ENCODE measurements at regions not wholly inside any gene's neighbourhood (a gene's known extent, or its start where the extent isn't known, plus 50 kb on each side); places are given as distances from the start of the nearest gene placed in this dataset.

- ChIA-PET CTCF (ENCODE audit: low intra/inter-chr PET ratio, low total read pairs) (no interaction called here), POLR2A (no interaction called here)
- H3K36me3 ChIP-seq (replicated peaks in 1 of 2; ENCODE audit: control insufficient read depth in 1 of 2, insufficient read depth in 2 of 2, low read length in 2 of 2) = no peaks in the 10 kb centered on the region
- no peak for TF ChIP-seq ZKSCAN1 (IDR thresholded peaks at IDR 0.05; ENCODE audit: low read length)
- TF ChIP-seq ZNF691 (CRISPR knock-in tag; IDR thresholded peaks at IDR 0.05; ENCODE audit: borderline replicate concordance, low read depth) = no peak
- no peak for TF ChIP-seq HOXA3 (CRISPR knock-in tag; IDR thresholded peaks at IDR 0.05)
- no peak for TF ChIP-seq ZNF724P (CRISPR knock-in tag; IDR thresholded peaks at IDR 0.05; ENCODE audit: borderline replicate concordance)
- TF ChIP-seq SMAD3 (CRISPR knock-in tag; IDR thresholded peaks at IDR 0.05) = no peak
- no peak for TF ChIP-seq PAF1 (CRISPR knock-in tag; IDR thresholded peaks at IDR 0.05)
- TF ChIP-seq HMG20B (CRISPR knock-in tag; conservative IDR thresholded peaks at IDR 0.05) = no peak
- TF ChIP-seq CERS6 (CRISPR knock-in tag; IDR thresholded peaks at IDR 0.05) = no peak
- TF ChIP-seq ZFP36L2 (CRISPR knock-in tag; IDR thresholded peaks at IDR 0.05) = no peak
- TF ChIP-seq ESRRA (CRISPR knock-in tag; IDR thresholded peaks at IDR 0.05; ENCODE audit: low read depth) = no peak
- no peak for TF ChIP-seq JUNB (CRISPR knock-in tag; IDR thresholded peaks at IDR 0.05; ENCODE audit: borderline replicate concordance)
- no peak for TF ChIP-seq ZNF549 (CRISPR knock-in tag; IDR thresholded peaks at IDR 0.05)
- no peak for TF ChIP-seq ZNF484 (CRISPR knock-in tag; IDR thresholded peaks at IDR 0.05; ENCODE audit: borderline replicate concordance, low read depth)
- TF ChIP-seq GLMP (CRISPR knock-in tag; IDR thresholded peaks at IDR 0.05; ENCODE audit: borderline replicate concordance) = no peak
- H3K4me1 ChIP-seq (ENCODE audit: insufficient read depth, low read length) = no peaks in the 10 kb centered on the region
- 0% methylated on average over 1 of the region's 2 CpGs for WGBS (ENCODE audit: low lambda C conversion rate)
- FAIRE-seq = no peak
- in situ Hi-C loops (cut with HindIII; ENCODE audit: extremely low pct_ligation_motif_present, low pct_unique_long_range_greater_than_20kb) = no loop called here
- H3K9me3 ChIP-seq (ENCODE audit: low read length) = peaks cover 54% of the 10 kb centered on the region
- no peak for ATAC-seq
- H4K20me1 ChIP-seq (ENCODE audit: insufficient read depth, low read length) = no peaks in the 10 kb centered on the region
- H3K27me3 ChIP-seq (ENCODE audit: control insufficient read depth in 1 of 2, insufficient read depth in 2 of 2, low read length in 2 of 2) = no peaks in the 10 kb centered on the region
- H2AFZ ChIP-seq (ENCODE audit: low read length) = no peak overlapping the region
- no peak overlapping the region for H3K4me2 ChIP-seq (ENCODE audit: low read depth, low read length)
- BruUV-seq (replicated peaks) = no TSS peak
- no peak for DNase-seq (ENCODE audit: low spot score)
- no peak overlapping the region for H3K4me3 ChIP-seq (replicated peaks in 1 of 3; ENCODE audit: insufficient read depth in 1 of 3, low read depth in 2 of 3, low read length in 3 of 3)
- no peak overlapping the region for H3K9ac ChIP-seq (ENCODE audit: insufficient read depth, low read depth, low read length)
- intact Hi-C loops (cut with micrococcal nuclease; ENCODE audit: unreplicated experiment) = no loop called here
- no peak overlapping the region for H3K27ac ChIP-seq (ENCODE audit: extremely low read length, insufficient read depth, low read length)
- no peaks in the 10 kb centered on the region for H3K79me2 ChIP-seq (ENCODE audit: insufficient read depth, low read length)
Observed at GRCh38 chr2:153668923-153669322, 190.4 kb upstream of the RPRM start.
